OCI-LY1 (cell line): ENCODE measurements at regions not wholly inside any gene's neighbourhood (a gene's known extent, or its start where the extent isn't known, plus 50 kb on each side); places are given as distances from the start of the nearest gene placed in this dataset.

Experiments used
- CTCF ChIP-seq: fragments of 200-600 bp; sonication (generic), shearing (Covaris generic); IDR thresholded peaks from 2 replicates; pipeline ENCODE4 v1.5.1; 2017; ENCODE audit warnings: mild to moderate bottlenecking, antibody characterized with exemption, low read length, moderate library complexity, mixed read lengths
- EZH2 ChIP-seq: fragments of 200-600 bp; sonication (generic), shearing (Covaris generic); IDR thresholded peaks from 2 replicates; pipeline ENCODE4 v1.8.0; 2017; ENCODE audit warnings: borderline replicate concordance, mixed run types, mild to moderate bottlenecking, antibody characterized with exemption, low read length, moderate library complexity, mixed read lengths

GRCh38 chr5:3844266-3844665 is 248.6 kb downstream of the IRX1 start:
- TF ChIP-seq CTCF (no peak), EZH2 (no peak)
